ENCODE measurements at regions not wholly inside any gene's neighbourhood (a gene's known extent, or its start where the extent isn't known, plus 50 kb on each side); places are given as distances from the start of the nearest gene placed in this dataset.
"Not testable (repeated sequence)": the region's sequence is repeated elsewhere in the genome, so short reads cannot be mapped to it uniquely, and the experiment has no call there.

DNA sequence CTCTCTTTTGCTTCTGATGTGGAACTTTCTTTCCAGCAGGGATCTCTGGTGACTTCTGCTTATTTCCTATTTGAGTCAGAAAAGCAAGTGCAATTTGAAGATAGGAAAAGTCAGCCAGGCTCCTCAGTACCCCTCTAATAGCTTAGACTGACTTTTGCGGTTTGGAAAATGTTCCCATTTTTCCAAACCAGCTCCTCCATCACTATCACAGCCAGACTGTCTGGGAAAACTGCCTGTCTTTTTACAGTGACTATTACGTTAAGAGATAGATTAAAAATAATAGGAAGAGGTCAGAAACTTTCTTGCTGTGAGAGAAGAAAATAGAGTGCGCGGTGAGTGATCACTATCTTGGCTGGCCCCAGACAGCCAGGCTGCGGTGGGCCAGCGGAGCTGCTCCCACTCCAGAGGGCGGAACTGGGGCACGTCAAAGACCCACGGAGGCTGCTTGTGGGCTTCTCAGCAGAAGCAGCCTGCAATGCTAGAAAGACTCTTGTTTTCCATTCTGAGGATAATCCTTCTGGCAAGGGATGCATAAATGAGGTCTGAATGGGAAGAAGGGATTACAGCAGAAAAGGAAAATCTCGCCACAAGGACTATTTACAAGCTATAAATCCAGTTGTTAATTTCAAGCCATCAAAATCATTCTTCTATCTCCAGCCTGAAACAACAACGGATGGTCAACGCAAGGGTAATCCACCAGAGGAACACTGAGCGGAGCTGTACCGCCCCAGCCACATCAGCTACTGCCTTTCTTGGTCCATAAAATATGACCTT is 151.0 kb upstream of the MSX2 start:
- Mint-ChIP-seq H3K27ac (no peak overlapping the region), H3K36me3 (no peaks in the 10 kb centered on the region), H3K4me3 (no peak overlapping the region), H3K4me1 (no peaks in the 10 kb centered on the region), H3K27me3 (no peaks in the 10 kb centered on the region), H3K9me3 (no peaks in the 10 kb centered on the region)

- no peaks in the 10 kb centered on the region for H3K4me1 Mint-ChIP-seq
- H3K4me3 Mint-ChIP-seq: no peak overlapping the region
- no peaks in the 10 kb centered on the region for H3K36me3 Mint-ChIP-seq
- H3K9me3 Mint-ChIP-seq: no peaks in the 10 kb centered on the region
- no peaks in the 10 kb centered on the region for H3K27me3 Mint-ChIP-seq
- no peak overlapping the region for H3K27ac Mint-ChIP-seq
Observed at GRCh38 chr5:174575043-174575442, 149.3 kb upstream of the MSX2 start.

DNA sequence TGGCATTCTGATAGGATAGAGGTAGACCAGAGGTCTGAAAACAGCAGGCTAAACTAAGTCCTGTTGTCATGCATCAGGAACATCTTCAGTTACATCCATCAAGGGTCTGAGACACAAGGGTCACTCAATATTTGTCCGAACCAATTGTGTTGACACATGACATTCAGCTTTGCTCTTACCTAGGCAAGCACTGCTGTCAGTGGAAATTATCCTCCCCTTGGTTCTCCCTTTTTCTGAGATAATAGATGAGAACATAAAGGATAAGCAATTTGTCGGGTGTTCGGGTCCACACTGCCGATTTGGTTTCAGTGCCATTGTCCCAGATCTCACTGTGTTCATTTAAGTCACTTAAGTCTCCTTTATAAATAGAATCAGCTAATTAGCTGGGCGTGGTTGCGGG is 148.3 kb upstream of the MSX2 start:
- Mint-ChIP-seq H3K27ac (no peak overlapping the region), H3K4me3 (no peak overlapping the region), H3K27me3 (no peaks in the 10 kb centered on the region)

DNA sequence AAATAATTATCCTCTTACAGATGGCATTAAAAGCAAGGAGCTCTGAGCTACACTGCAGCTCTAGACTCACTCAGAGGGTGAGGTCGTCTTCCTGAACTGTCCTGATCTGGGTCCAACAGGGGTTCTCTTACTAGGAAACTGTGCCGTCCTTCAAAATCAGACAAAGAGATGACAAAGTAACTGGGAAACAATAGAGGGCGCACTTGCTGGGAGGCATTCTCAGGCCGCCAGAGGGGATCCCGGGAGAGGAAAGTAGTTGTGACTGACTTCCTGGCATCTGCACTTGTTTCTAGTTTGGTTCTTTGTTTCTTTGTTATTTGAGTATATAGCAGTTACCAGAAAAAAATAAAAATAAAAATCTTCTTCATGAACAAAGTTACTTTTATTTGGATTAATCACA is 142.9 kb upstream of the MSX2 start:
- Mint-ChIP-seq H3K27me3 (no peaks in the 10 kb centered on the region), H3K4me3 (no peak overlapping the region)

More for the DNA sequence above, 148.3 kb upstream of the MSX2 start:
- Mint-ChIP-seq H3K4me1 (no peaks in the 10 kb centered on the region), H3K9me3 (no peaks in the 10 kb centered on the region), H3K36me3 (no peaks in the 10 kb centered on the region)

DNA sequence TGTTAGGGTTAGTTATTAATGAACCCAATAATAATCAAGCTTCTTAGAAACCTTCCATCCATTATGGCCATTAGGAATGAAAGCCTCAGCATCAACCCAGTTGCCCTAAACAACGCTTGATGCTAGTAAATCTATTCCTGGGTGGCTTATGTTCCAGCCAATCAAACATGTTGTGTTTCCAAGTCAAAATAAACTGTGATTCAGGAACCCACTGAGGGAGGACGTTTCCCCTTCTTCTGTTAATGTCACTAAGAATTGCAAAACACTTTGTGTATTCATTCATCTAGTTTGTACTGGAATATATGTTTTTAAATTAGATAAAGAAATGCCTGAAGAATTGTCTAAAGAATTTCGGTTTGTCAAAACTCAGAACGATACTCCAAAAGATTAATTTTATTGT is 142.5 kb upstream of the MSX2 start:
- no peaks in the 10 kb centered on the region for H3K36me3 Mint-ChIP-seq
- H3K27me3 Mint-ChIP-seq: no peaks in the 10 kb centered on the region
- no peaks in the 10 kb centered on the region for H3K4me1 Mint-ChIP-seq
- H3K9me3 Mint-ChIP-seq: peaks cover 4% of the 10 kb centered on the region
- H3K4me3 Mint-ChIP-seq: no peak overlapping the region
- H3K27ac Mint-ChIP-seq: no peak overlapping the region

More for the DNA sequence above, 142.9 kb upstream of the MSX2 start:
- H3K4me1 Mint-ChIP-seq: no peaks in the 10 kb centered on the region
- H3K27ac Mint-ChIP-seq: no peak overlapping the region
- peaks cover 2% of the 10 kb centered on the region for H3K9me3 Mint-ChIP-seq
- H3K36me3 Mint-ChIP-seq: no peaks in the 10 kb centered on the region

- Mint-ChIP-seq H3K4me3 (no peak overlapping the region), H3K27ac (no peak overlapping the region), H3K36me3 (no peaks in the 10 kb centered on the region), H3K4me1 (no peaks in the 10 kb centered on the region), H3K27me3 (no peaks in the 10 kb centered on the region), H3K9me3 (peaks cover 4% of the 10 kb centered on the region)
Observed at GRCh38 chr5:174583071-174583470, 141.3 kb upstream of the MSX2 start.

- H3K4me1 Mint-ChIP-seq: no peaks in the 10 kb centered on the region
- H3K4me3 Mint-ChIP-seq: no peak overlapping the region
- H3K9me3 Mint-ChIP-seq: peaks cover 4% of the 10 kb centered on the region
- no peaks in the 10 kb centered on the region for H3K27me3 Mint-ChIP-seq
- no peaks in the 10 kb centered on the region for H3K36me3 Mint-ChIP-seq
- no peak overlapping the region for H3K27ac Mint-ChIP-seq
Observed at GRCh38 chr5:174585472-174585871, 138.9 kb upstream of the MSX2 start.

DNA sequence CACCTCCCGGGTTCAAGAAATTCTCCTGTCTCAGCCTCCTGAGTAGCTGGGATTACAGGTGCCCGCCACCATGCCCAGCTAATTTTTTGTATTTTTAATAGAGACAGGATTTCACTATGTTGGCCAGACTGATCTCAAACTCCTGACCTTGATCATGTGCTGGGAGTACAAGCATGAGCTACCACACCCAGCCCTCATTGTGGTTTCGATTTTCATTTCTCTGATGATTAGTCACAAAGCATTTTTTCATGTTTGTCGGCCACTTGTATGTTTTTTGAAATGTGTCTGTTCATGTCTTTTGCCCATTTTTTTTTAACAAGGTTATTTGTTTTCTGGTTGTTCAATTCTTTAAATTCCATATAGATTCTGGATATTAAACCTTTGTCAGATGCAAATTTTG is 138.2 kb upstream of the MSX2 start:
- H3K4me3 Mint-ChIP-seq, H3K4me1 Mint-ChIP-seq, H3K27me3 Mint-ChIP-seq, H3K36me3 Mint-ChIP-seq, H3K27ac Mint-ChIP-seq, H3K9me3 Mint-ChIP-seq: not testable (repeated sequence)

GRCh38 chr5:174589011-174589410 is 135.4 kb upstream of the MSX2 start:
- Mint-ChIP-seq H3K36me3 (no peaks in the 10 kb centered on the region), H3K9me3 (peaks cover 4% of the 10 kb centered on the region), H3K4me1 (no peaks in the 10 kb centered on the region), H3K27ac (no peak overlapping the region), H3K4me3 (no peak overlapping the region), H3K27me3 (peaks cover 1% of the 10 kb centered on the region)

DNA sequence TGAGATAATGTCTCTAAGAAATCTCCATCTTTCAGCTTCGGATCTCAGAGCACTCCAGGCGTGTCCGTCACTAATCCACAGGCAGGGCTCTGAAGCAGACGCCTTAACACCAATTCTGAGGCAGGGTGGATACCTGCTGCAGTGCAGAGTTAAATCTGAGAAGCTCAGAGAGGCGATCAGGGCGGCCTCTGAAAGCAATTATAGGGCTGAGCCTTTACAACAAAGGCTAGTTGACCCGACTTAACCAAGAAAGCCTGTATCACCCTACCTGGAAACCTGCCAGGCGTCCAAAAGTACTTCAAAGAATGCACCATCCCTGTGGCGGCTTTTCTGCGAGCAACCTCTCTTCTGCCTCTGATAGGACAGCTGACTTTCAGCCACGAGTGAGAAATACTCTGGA is 134.8 kb upstream of the MSX2 start:
- H3K9me3 Mint-ChIP-seq: peaks cover 4% of the 10 kb centered on the region
- peaks cover 1% of the 10 kb centered on the region for H3K27me3 Mint-ChIP-seq
- H3K4me1 Mint-ChIP-seq: no peaks in the 10 kb centered on the region
- H3K27ac Mint-ChIP-seq: no peak overlapping the region
- no peak overlapping the region for H3K4me3 Mint-ChIP-seq
- no peaks in the 10 kb centered on the region for H3K36me3 Mint-ChIP-seq

DNA sequence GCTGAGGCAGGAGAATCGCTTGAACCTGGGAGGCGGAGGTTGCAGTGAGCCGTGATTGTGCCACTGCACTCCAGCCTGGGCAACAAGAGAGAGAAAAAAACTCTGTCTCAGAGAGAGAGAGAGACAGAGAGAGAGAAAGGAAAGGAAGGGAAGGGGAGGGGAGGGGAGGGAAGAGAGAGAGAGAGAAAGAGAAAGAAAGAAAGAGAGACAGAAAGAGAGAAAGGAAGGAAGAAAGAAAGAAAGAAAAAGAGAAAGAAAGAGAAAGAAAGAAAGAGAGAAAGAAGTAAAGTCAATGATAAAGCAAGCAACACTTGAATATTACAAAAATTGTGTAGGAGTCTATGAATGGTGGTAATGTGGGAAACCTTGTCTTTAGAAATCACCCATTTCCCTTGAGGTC is 133.6 kb upstream of the MSX2 start:
- no peaks in the 10 kb centered on the region for H3K4me1 Mint-ChIP-seq
- H3K9me3 Mint-ChIP-seq: peaks cover 4% of the 10 kb centered on the region
- no peaks in the 10 kb centered on the region for H3K36me3 Mint-ChIP-seq
- no peak overlapping the region for H3K27ac Mint-ChIP-seq
- H3K4me3 Mint-ChIP-seq: no peak overlapping the region
- peaks cover 1% of the 10 kb centered on the region for H3K27me3 Mint-ChIP-seq

DNA sequence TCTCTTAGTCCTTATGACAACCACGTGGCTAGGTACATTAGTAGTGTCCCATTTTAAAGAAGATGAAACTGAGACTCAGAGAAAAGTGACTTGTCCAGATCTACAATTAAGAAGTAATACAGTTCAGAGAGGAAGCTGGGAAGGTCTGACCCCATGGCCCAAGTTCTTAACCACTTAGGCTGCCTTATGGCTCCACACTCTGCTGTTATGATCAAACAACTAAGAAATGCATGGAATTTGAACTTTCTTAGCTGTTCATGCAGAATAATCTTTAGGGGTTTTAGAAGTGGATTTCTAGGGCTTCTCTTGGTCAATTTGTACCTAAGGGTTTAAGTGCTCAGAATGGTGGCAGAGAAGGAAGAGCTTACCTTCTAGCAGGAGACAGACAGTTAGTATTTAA is 128.0 kb upstream of the MSX2 start:
- no peak overlapping the region for H3K27ac Mint-ChIP-seq

DNA sequence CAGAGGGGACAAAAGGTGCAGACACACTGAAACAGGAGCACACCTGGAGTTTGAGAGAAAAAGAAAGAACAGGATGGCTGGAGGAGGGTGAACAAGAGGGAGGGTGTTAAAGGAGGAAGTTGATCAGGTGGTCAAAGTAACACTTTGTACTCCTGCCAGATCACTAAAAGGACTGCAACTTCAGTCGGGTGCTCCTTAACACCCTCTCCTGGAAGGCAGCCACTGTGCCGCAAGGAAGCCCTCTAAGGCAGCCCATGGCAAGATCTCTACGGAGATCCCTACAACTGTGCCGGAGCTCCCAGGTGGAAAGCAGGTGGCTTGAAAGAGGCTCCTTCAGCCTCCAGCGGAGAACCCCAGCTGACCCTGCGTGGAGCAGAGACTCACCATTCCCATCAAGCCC is 124.4 kb upstream of the MSX2 start:
- H3K9me3 Mint-ChIP-seq: no peaks in the 10 kb centered on the region
- peaks cover 9% of the 10 kb centered on the region for H3K27me3 Mint-ChIP-seq
- H3K36me3 Mint-ChIP-seq: no peaks in the 10 kb centered on the region
- H3K4me3 Mint-ChIP-seq: no peak overlapping the region
- no peak overlapping the region for H3K27ac Mint-ChIP-seq
- no peaks in the 10 kb centered on the region for H3K4me1 Mint-ChIP-seq

More for the DNA sequence above, 128.0 kb upstream of the MSX2 start:
- peaks cover 9% of the 10 kb centered on the region for H3K27me3 Mint-ChIP-seq
- no peaks in the 10 kb centered on the region for H3K4me1 Mint-ChIP-seq
- no peaks in the 10 kb centered on the region for H3K36me3 Mint-ChIP-seq
- no peaks in the 10 kb centered on the region for H3K9me3 Mint-ChIP-seq
- no peak overlapping the region for H3K4me3 Mint-ChIP-seq

- no peak overlapping the region for H3K27ac Mint-ChIP-seq
- no peak overlapping the region for H3K4me3 Mint-ChIP-seq
- H3K27me3 Mint-ChIP-seq: peaks cover 7% of the 10 kb centered on the region
- no peaks in the 10 kb centered on the region for H3K9me3 Mint-ChIP-seq
- H3K36me3 Mint-ChIP-seq: no peaks in the 10 kb centered on the region
- H3K4me1 Mint-ChIP-seq: no peaks in the 10 kb centered on the region
Observed at GRCh38 chr5:174601946-174602345, 122.4 kb upstream of the MSX2 start.

GRCh38 chr5:174606153-174606552 is 118.2 kb upstream of the MSX2 start:
- H3K27ac Mint-ChIP-seq: no peak overlapping the region
- H3K9me3 Mint-ChIP-seq: no peaks in the 10 kb centered on the region
- peaks cover 3% of the 10 kb centered on the region for H3K36me3 Mint-ChIP-seq
- no peak overlapping the region for H3K4me3 Mint-ChIP-seq
- no peaks in the 10 kb centered on the region for H3K4me1 Mint-ChIP-seq
- H3K27me3 Mint-ChIP-seq: peaks cover 9% of the 10 kb centered on the region

GRCh38 chr5:174606646-174607045 is 117.7 kb upstream of the MSX2 start:
- no peaks in the 10 kb centered on the region for H3K9me3 Mint-ChIP-seq
- H3K27ac Mint-ChIP-seq: no peak overlapping the region
- no peak overlapping the region for H3K4me3 Mint-ChIP-seq
- peaks cover 3% of the 10 kb centered on the region for H3K36me3 Mint-ChIP-seq
- peaks cover 9% of the 10 kb centered on the region for H3K27me3 Mint-ChIP-seq
- no peaks in the 10 kb centered on the region for H3K4me1 Mint-ChIP-seq

DNA sequence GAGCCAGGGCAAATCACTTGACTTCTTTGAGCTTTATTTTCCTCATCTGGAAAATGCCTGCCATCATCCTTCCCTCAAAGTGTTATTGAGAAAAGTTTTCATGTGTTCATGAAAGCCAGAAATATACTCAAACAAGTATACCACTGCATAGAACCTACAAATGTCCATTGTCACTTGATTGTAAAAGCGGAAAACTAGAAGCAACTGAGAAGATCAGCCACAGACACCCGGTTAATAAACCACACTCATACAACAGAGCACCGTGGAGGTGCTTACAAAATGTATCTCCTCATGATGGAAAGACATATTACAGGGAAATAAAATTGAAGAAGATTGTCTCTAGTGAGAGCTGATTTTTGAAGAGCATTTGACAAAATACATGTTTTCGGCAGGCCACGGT is 117.2 kb upstream of the MSX2 start:
- H3K4me1 Mint-ChIP-seq: no peaks in the 10 kb centered on the region
- H3K27me3 Mint-ChIP-seq: peaks cover 9% of the 10 kb centered on the region
- no peak overlapping the region for H3K4me3 Mint-ChIP-seq
- no peak overlapping the region for H3K27ac Mint-ChIP-seq
- peaks cover 3% of the 10 kb centered on the region for H3K36me3 Mint-ChIP-seq
- no peaks in the 10 kb centered on the region for H3K9me3 Mint-ChIP-seq

Data from activated naive CD4-positive, alpha-beta T cell treated with anti-CD3 and anti-CD28 coated beads, Interleukin-2, amount 50 U/mL, for 24 hours (primary cell).